Testis (tissue), 2 donors: ENCODE measurements at regions not wholly inside any gene's neighbourhood (a gene's known extent, or its start where the extent isn't known, plus 50 kb on each side); places are given as distances from the start of the nearest gene placed in this dataset.

Source experiments
- POLR2A ChIP-seq: fragments of 450-650 bp; IDR thresholded peaks from one replicate; pipeline ENCODE4 v1.6.1; 2017; ENCODE audit warnings: antibody characterized with exemption, mild to moderate bottlenecking, moderate library complexity
- TF ChIP-seq, protein P1 (sequence below), 3 experiments: fragments of 450-650 bp in 2 of 3; fragments of 200-600 bp in 1 of 3; sonication (generic) in 1 of 3; IDR thresholded peaks; one replicate each; pipeline ENCODE4 v1.5.1; 2016 to 2019; ENCODE audit warnings: antibody characterized with exemption in 3 of 3, mild to moderate bottlenecking in 2 of 3, moderate library complexity in 1 of 3

DNA sequence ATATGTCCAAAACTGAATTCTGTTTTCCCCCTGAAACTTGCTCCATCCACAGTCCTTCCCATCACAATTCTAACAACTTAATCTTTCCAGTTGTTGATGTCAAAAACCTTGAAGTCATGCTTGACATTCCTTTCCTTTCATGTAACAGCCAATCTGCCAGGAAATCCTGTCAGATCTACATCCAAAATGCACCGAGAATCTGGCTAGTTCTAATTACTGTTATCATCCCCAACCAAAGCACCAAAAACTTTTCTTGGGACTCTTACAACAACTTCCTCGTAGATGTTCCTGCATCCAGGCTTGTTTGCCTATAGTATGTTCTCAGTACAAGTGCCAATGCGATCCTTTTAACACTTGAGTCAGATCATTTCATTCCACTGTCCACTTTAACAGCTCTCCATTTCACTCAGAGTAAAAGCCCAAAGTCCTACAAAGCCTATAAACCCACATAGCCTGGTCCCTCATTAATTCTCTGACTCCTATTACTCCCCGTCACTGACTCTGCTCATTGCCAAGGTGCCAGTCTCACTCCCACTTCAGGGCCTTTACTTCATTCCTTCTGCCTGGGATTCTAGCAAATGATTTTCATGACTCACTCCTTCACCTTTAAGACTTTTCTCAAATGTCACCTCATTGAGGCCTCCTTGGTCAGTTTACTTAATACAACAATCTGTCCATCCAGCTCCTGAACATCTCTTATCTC is 493.2 kb upstream of the NFIA start:
- TF ChIP-seq, protein P1, sequence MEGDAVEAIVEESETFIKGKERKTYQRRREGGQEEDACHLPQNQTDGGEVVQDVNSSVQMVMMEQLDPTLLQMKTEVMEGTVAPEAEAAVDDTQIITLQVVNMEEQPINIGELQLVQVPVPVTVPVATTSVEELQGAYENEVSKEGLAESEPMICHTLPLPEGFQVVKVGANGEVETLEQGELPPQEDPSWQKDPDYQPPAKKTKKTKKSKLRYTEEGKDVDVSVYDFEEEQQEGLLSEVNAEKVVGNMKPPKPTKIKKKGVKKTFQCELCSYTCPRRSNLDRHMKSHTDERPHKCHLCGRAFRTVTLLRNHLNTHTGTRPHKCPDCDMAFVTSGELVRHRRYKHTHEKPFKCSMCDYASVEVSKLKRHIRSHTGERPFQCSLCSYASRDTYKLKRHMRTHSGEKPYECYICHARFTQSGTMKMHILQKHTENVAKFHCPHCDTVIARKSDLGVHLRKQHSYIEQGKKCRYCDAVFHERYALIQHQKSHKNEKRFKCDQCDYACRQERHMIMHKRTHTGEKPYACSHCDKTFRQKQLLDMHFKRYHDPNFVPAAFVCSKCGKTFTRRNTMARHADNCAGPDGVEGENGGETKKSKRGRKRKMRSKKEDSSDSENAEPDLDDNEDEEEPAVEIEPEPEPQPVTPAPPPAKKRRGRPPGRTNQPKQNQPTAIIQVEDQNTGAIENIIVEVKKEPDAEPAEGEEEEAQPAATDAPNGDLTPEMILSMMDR (IDR thresholded peaks at IDR 0.05): no peak
- TF ChIP-seq POLR2A: no peak
